Mesothelial cell of epicardium (in vitro differentiated cells): ENCODE measurements at regions not wholly inside any gene's neighbourhood (a gene's known extent, or its start where the extent isn't known, plus 50 kb on each side); places are given as distances from the start of the nearest gene placed in this dataset.

Source experiments
- DNase-seq, 2 experiments: peaks; one replicate each; pipeline ENCODE4 v3.0.0; 2021; ENCODE audit warnings: low spot score in 2 of 2; ENCODE audit not compliant: unreplicated experiment in 2 of 2
- H3K27ac Mint-ChIP-seq: 2 replicates; pipeline ENCODE4 v1.8.0; 2021; ENCODE audit warnings: mixed read lengths
- H3K27me3 Mint-ChIP-seq: 2 replicates; pipeline ENCODE4 v1.8.0; 2021; ENCODE audit warnings: low read depth, mixed read lengths
- H3K36me3 Mint-ChIP-seq: 2 replicates; pipeline ENCODE4 v1.8.0; 2021; ENCODE audit warnings: mixed read lengths
- H3K4me1 Mint-ChIP-seq: 2 replicates; pipeline ENCODE4 v1.8.0; 2021; ENCODE audit warnings: mixed read lengths
- H3K4me3 Mint-ChIP-seq: 2 replicates; pipeline ENCODE4 v1.8.0; 2021; ENCODE audit warnings: mild to moderate bottlenecking, moderate library complexity, mixed read lengths
- H3K9me3 Mint-ChIP-seq: 2 replicates; pipeline ENCODE4 v1.8.0; 2021; ENCODE audit warnings: mixed read lengths
- CTCF ChIP-seq: fragments of 200-600 bp; sonication (generic); IDR thresholded peaks from one replicate; pipeline ENCODE4 v1.5.0; 2021; ENCODE audit warnings: antibody characterized with exemption; ENCODE audit not compliant: unreplicated experiment

DNA sequence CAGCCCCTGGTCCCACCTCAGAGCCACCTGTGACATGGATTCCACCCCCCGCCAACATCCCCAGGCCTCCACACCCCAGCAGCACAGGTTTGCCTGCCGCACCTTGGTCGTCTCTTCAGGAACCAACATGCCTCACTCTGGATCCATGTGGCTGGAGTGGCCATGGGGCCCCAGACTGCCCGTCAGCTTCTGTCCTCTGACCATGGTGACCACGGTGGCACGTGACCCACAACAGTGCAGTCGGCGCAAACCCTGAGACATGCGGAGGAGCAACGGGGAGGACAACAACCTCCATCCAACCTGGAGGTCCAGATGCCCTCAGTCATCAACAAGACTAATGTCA is 85.6 kb downstream of the ANKRD60 start:
- H3K4me1 Mint-ChIP-seq, result peaks cover 24% of the 10 kb centered on the region
- no peak overlapping the region for H3K4me3 Mint-ChIP-seq
- H3K36me3 Mint-ChIP-seq, result no peaks in the 10 kb centered on the region
- peaks cover 32% of the 10 kb centered on the region for H3K27me3 Mint-ChIP-seq
- no peak for TF ChIP-seq CTCF
- DNase-seq, result no peak
- H3K9me3 Mint-ChIP-seq, result peaks cover 8% of the 10 kb centered on the region
- no peak overlapping the region for H3K27ac Mint-ChIP-seq

DNA sequence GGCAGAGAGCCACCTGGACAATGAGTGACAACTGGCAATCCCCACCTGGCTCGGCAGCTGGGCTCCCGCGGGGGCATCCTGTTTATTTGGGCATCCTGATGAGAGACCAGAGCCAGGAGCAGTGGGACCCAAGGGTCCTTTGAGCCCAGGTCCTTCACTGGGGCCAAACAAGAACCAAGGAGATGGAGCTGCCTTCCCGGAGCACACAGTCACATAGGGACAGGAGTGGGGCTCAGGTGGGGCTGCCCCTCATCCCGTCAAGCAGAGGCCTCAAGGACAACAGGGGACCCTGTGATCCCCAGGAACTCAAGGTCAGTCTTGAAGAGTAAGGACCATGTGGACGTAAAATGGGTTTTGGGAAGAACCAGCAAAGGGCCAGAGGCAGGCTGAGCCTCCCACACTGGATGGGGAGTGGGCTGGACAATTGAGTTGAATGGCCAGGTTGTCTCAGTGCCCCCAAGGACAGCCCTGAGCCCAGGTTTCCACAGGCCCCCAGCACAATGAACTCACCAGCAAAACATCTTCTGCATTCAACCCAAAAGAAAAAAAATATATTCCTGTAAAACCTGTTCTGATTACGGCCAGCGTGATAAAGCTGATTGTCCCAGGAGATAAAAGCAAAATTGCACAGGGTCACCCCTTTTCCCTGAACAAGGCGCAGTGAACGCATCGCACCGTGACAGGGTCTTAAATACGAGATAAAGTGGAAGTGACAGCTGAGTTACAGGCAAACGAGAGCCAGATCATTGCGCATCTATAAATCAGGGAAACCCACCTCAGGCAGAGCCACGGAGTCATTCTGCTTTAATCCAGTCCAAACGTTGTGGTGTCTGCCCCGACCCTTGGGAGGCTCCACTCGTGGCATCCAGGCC is 86.2 kb downstream of the ANKRD60 start:
- Mint-ChIP-seq H3K4me1 (peaks cover 24% of the 10 kb centered on the region), H3K9me3 (peaks cover 4% of the 10 kb centered on the region), H3K27ac (peak overlapping the region; percentile 47), H3K36me3 (no peaks in the 10 kb centered on the region), H3K27me3 (peaks cover 31% of the 10 kb centered on the region), H3K4me3 (no peak overlapping the region)
- DNase-seq, result peak in 1 of 2 experiments; percentile 33
- no peak for TF ChIP-seq CTCF

DNA sequence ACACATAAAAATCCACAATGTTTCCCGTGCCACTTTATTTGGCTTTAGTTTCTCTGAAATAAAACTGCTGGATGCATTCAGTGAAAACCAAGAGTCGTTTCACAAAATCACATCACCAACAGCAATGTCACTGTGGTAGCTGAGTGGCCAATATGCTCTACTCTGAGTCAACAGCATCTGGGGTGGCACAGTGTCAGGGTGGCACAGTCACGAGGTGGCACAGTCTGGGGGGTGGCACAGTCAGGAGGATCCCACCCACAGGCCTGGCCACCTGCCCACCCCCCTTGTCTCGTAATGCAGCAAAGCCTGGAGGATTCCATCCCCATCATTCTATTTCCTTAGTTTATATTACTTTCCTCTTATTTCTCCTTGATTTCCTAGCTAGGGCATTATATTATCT is 87.0 kb downstream of the ANKRD60 start:
- no peak for DNase-seq

DNA sequence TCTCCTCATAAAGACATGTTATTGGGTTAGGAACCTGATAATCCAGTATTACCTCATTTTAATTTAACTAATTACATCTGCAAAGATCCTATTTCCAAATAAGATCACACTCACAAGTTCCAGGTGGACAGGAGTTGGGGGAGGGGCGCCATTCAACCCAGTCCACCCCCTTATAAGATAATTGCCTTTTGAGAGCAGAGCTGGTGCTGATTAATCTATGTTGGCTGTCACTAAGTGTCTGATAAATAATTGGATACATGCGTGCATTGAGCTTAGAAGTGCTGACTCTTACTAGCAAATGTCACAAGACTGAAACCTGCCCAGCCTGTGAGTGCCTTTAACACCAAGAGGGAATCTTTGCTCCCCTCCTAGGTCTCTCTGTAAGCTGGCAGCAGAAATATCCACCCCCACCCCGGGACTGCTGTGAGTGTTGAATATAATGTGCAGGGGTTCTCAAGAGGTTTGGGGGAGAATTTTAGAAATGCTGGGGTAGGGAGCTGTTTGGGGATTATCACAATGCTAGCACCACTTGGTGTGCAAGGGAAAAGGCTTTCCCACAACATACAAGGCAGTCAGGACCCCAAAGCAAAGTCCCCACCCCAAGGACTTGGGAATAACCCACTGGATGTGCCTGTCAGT is 87.5 kb downstream of the ANKRD60 start:
- TF ChIP-seq CTCF, result no peak
- Mint-ChIP-seq H3K4me1 (peaks cover 32% of the 10 kb centered on the region), H3K36me3 (no peaks in the 10 kb centered on the region), H3K27me3 (peaks cover 32% of the 10 kb centered on the region), H3K9me3 (peaks cover 4% of the 10 kb centered on the region), H3K4me3 (no peak overlapping the region), H3K27ac (peak overlapping the region; percentile 47)
- DNase-seq, result no peak

More for the DNA sequence above, 87.0 kb downstream of the ANKRD60 start:
- H3K4me1 Mint-ChIP-seq, result peaks cover 28% of the 10 kb centered on the region
- H3K4me3 Mint-ChIP-seq, result no peak overlapping the region
- no peaks in the 10 kb centered on the region for H3K36me3 Mint-ChIP-seq
- H3K27me3 Mint-ChIP-seq, result peaks cover 31% of the 10 kb centered on the region
- peak overlapping the region; percentile 47 for H3K27ac Mint-ChIP-seq
- no peak for TF ChIP-seq CTCF
- peaks cover 4% of the 10 kb centered on the region for H3K9me3 Mint-ChIP-seq

DNA sequence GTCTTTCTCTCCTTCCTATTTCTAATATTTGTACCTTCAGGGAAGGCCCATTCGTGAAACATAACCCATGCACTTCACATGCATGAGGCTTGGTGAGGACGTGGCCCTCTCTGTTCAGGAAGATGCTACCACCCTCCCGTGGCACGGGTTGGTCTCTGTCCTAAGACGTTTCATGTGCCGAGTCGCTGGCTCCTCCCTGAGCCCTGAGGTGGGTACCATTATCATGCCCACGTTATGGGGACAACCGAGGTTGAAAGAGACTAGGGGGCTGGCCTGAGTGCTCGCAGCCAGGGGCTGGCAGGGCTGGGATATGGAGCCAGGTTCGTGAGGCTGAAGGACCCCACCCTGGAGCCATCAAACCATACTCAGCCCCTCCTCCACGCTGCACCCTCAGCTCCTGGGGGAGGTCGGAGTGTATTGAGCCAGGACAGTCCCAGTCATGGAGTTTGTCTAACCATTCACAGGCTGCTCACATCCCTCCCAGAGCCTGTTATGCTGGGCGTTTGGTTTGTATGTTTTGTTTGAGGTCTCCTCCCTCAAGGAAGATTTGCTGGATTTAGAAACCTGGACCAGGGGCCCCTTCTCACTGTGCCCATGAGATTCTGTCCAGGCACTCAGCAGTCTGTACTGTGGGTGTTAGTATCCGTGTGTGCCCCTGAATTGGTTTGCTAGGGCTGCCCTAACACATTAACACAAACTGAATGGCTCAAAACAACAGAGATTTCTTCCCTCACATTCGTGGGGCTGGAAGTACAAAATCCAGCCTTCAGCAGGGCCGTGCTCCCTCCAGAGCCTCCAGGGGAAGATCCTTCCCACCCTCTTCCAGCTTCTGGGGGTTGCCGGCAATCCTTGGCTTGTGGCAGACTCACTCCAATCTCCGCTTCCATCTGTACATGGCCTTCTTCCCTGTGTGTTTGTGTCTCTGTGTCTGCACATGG is 88.3 kb downstream of the ANKRD60 start:
- peaks cover 4% of the 10 kb centered on the region for H3K9me3 Mint-ChIP-seq
- H3K27me3 Mint-ChIP-seq, result peaks cover 37% of the 10 kb centered on the region
- peaks cover 40% of the 10 kb centered on the region for H3K4me1 Mint-ChIP-seq
- no peak overlapping the region for H3K27ac Mint-ChIP-seq
- no peak for TF ChIP-seq CTCF
- DNase-seq, result no peak
- H3K4me3 Mint-ChIP-seq, result no peak overlapping the region
- no peaks in the 10 kb centered on the region for H3K36me3 Mint-ChIP-seq
